MM.1S (cell line): ENCODE measurements at regions not wholly inside any gene's neighbourhood (a gene's known extent, or its start where the extent isn't known, plus 50 kb on each side); places are given as distances from the start of the nearest gene placed in this dataset.

Experiments used
- CTCF ChIP-seq: fragments of 300-600 bp; sonication (generic); IDR thresholded peaks from 2 replicates; pipeline ENCODE4 v1.5.1; 2016; ENCODE audit warnings: antibody characterized with exemption, low read length, mixed read lengths
- EZH2phosphoT487 ChIP-seq: fragments of 300-600 bp; sonication (generic); IDR thresholded peaks from 2 replicates; pipeline ENCODE4 v1.6.1; 2018; ENCODE audit warnings: antibody characterized with exemption, low read length

GRCh38 chr16:72355561-72355960 lies 183.6 kb upstream of the PMFBP1 start:
- TF ChIP-seq CTCF = no peak
- TF ChIP-seq EZH2phosphoT487 = no peak
